ENCODE measurements at regions not wholly inside any gene's neighbourhood (a gene's known extent, or its start where the extent isn't known, plus 50 kb on each side); places are given as distances from the start of the nearest gene placed in this dataset.

- H3K4me3 ChIP-seq = no peak overlapping the region
- Mint-ChIP-seq H3K27ac (peak overlapping the region; percentile 17; the same call in 1 of the 2 replicates), H3K36me3 (ENCODE audit: low read depth) (no peaks in the 10 kb centered on the region), H3K9me3 (no peaks in the 10 kb centered on the region), H3K4me1 (no peaks in the 10 kb centered on the region), H3K27me3 (ENCODE audit: insufficient read depth, low read depth, poor library complexity) (no peaks in the 10 kb centered on the region), H3K4me3 (no peak overlapping the region)
- ATAC-seq (no peak), DNase-seq (ENCODE audit: low spot score) (no peak)
- H2AFZ ChIP-seq = peak overlapping the region; percentile 60
- no peak overlapping the region for H3K27ac ChIP-seq (ENCODE audit: low read depth)
- H4K20me1 ChIP-seq (replicated peaks; ENCODE audit: insufficient read depth) = no peaks in the 10 kb centered on the region
- H3K4me1 ChIP-seq (ENCODE audit: insufficient read depth) = no peaks in the 10 kb centered on the region
- no peaks in the 10 kb centered on the region for H3K79me2 ChIP-seq (replicated peaks; ENCODE audit: insufficient read depth)
- no peaks in the 10 kb centered on the region for H3K36me3 ChIP-seq (ENCODE audit: insufficient read depth)
- H3K4me2 ChIP-seq = no peak overlapping the region
- no peaks in the 10 kb centered on the region for H3K9me2 ChIP-seq (ENCODE audit: insufficient read depth)
- no peaks in the 10 kb centered on the region for H3K27me3 ChIP-seq (ENCODE audit: insufficient read depth)
- TF ChIP-seq JUNB (IDR thresholded peaks at IDR 0.05; ENCODE audit: unreplicated experiment) = no peak
- TF ChIP-seq CREB1 (CRISPR knock-in tag; IDR thresholded peaks at IDR 0.05; ENCODE audit: low read depth) = no peak
- TF ChIP-seq STAT1 (IDR thresholded peaks at IDR 0.05; ENCODE audit: unreplicated experiment) = no peak
- H3F3A ChIP-seq (replicated peaks; ENCODE audit: low read depth) = no peaks in the 10 kb centered on the region
Measured at GRCh38 chr7:12779947-12780346, 92.5 kb downstream of the ARL4A start.

- H3K36me3 Mint-ChIP-seq (ENCODE audit: low read depth) = no peaks in the 10 kb centered on the region
- Histone ChIP-seq H3K4me1 (ENCODE audit: insufficient read depth) (no peaks in the 10 kb centered on the region), H4K20me1 (replicated peaks; ENCODE audit: insufficient read depth) (no peaks in the 10 kb centered on the region), H3F3A (replicated peaks; ENCODE audit: low read depth) (no peaks in the 10 kb centered on the region), H3K27ac (ENCODE audit: low read depth) (no peak overlapping the region), H3K79me2 (replicated peaks; ENCODE audit: insufficient read depth) (no peaks in the 10 kb centered on the region), H2AFZ (no peak overlapping the region), H3K9me2 (ENCODE audit: insufficient read depth) (no peaks in the 10 kb centered on the region), H3K4me3 (no peak overlapping the region), H3K36me3 (ENCODE audit: insufficient read depth) (no peaks in the 10 kb centered on the region), H3K27me3 (ENCODE audit: insufficient read depth) (no peaks in the 10 kb centered on the region), H3K4me2 (no peak overlapping the region)
- DNase-seq (ENCODE audit: low spot score) = no peak
- TF ChIP-seq REST (IDR thresholded peaks at IDR 0.05; ENCODE audit: unreplicated experiment) (no peak), ZNF114 (CRISPR knock-in tag; IDR thresholded peaks at IDR 0.05) (no peak), CREB1 (CRISPR knock-in tag; IDR thresholded peaks at IDR 0.05; ENCODE audit: low read depth) (no peak), ETS1 (IDR thresholded peaks at IDR 0.05) (no peak), JUNB (IDR thresholded peaks at IDR 0.05; ENCODE audit: unreplicated experiment) (no peak), ZNF331 (CRISPR knock-in tag; IDR thresholded peaks at IDR 0.05; ENCODE audit: low read depth) (no peak)
- no peak overlapping the region for H3K27ac Mint-ChIP-seq
- H3K9me3 Mint-ChIP-seq = no peaks in the 10 kb centered on the region
- no peaks in the 10 kb centered on the region for H3K4me1 Mint-ChIP-seq
- H3K27me3 Mint-ChIP-seq (ENCODE audit: insufficient read depth, low read depth, poor library complexity) = no peaks in the 10 kb centered on the region
- no peak for ATAC-seq
- H3K4me3 Mint-ChIP-seq = no peak overlapping the region
Measured at GRCh38 chr7:12783421-12784095, 96.1 kb downstream of the ARL4A start.

Measured in GM23338 (cell line).